Activated T-cell treated with anti-CD3 and anti-CD28 coated beads, Interleukin-2, amount 50 U/mL, for 48 hours (primary cell): ENCODE measurements at regions not wholly inside any gene's neighbourhood (a gene's known extent, or its start where the extent isn't known, plus 50 kb on each side); places are given as distances from the start of the nearest gene placed in this dataset.

Experiments used
- DNase-seq, 2 experiments: peaks; one replicate each; pipeline ENCODE4 v3.0.0-alpha.2; 2020

- no peak for DNase-seq
Measured at GRCh38 chr10:130757821-130758489, 553.6 kb downstream of the TCERG1L start.

- DNase-seq = no peak
Measured at GRCh38 chr10:130758529-130758928, 553.0 kb downstream of the TCERG1L start.

- DNase-seq = no peak
Measured at GRCh38 chr10:130761032-130761575, 550.4 kb downstream of the TCERG1L start.

GRCh38 chr10:130761788-130762301 lies 549.7 kb downstream of the TCERG1L start:
- no peak for DNase-seq

- DNase-seq = no peak
Measured at GRCh38 chr10:130762491-130762890, 549.0 kb downstream of the TCERG1L start.

- DNase-seq = no peak
Measured at GRCh38 chr10:130763071-130763470, 548.5 kb downstream of the TCERG1L start.

GRCh38 chr10:130763491-130763890 lies 548.0 kb downstream of the TCERG1L start:
- DNase-seq = no peak

- DNase-seq = no peak
Measured at GRCh38 chr10:130764651-130765050, 546.9 kb downstream of the TCERG1L start.

GRCh38 chr10:130766071-130766470 lies 545.5 kb downstream of the TCERG1L start:
- no peak for DNase-seq

- DNase-seq = no peak
Measured at GRCh38 chr10:130767116-130767730, 544.3 kb downstream of the TCERG1L start.

GRCh38 chr10:130769146-130770017 lies 542.1 kb downstream of the TCERG1L start:
- no peak for DNase-seq

GRCh38 chr10:130770018-130770630 lies 541.4 kb downstream of the TCERG1L start:
- DNase-seq = no peak

GRCh38 chr10:130771491-130771946 lies 540.0 kb downstream of the TCERG1L start:
- no peak for DNase-seq

GRCh38 chr10:130772056-130772455 lies 539.5 kb downstream of the TCERG1L start:
- no peak for DNase-seq

- DNase-seq = no peak
Measured at GRCh38 chr10:130772676-130773075, 538.8 kb downstream of the TCERG1L start.

GRCh38 chr10:130773941-130774340 lies 537.6 kb downstream of the TCERG1L start:
- no peak for DNase-seq

- no peak for DNase-seq
Measured at GRCh38 chr10:130774871-130775270, 536.6 kb downstream of the TCERG1L start.

- DNase-seq = no peak
Measured at GRCh38 chr10:130775311-130775710, 536.2 kb downstream of the TCERG1L start.

- no peak for DNase-seq
Measured at GRCh38 chr10:130776724-130777123, 534.8 kb downstream of the TCERG1L start.

GRCh38 chr10:130777507-130778165 lies 533.9 kb downstream of the TCERG1L start:
- DNase-seq = no peak

- DNase-seq = no peak
Measured at GRCh38 chr10:130778166-130778545, 533.4 kb downstream of the TCERG1L start.

- DNase-seq = no peak
Measured at GRCh38 chr10:130780763-130781162, 530.8 kb downstream of the TCERG1L start.
